H1 (cell line): ENCODE measurements at regions not wholly inside any gene's neighbourhood (a gene's known extent, or its start where the extent isn't known, plus 50 kb on each side); places are given as distances from the start of the nearest gene placed in this dataset.

Source experiments
- CTCF ChIA-PET: fragments of 300-600 bp; sonication (Branson Sonifier 250); formaldehyde crosslinking; loops from one replicate; lab custom pipeline; 2021; ENCODE audit not compliant: partially characterized antibody; lab: Charles Lee
- POLR2A ChIA-PET: fragments of 300-600 bp; sonication (Branson Sonifier 250); formaldehyde crosslinking; loops from one replicate; lab custom pipeline; 2021; ENCODE audit warnings: inconsistent platforms; ENCODE audit not compliant: partially characterized antibody; lab: Charles Lee
- DNase-seq, 2 experiments: peaks; one replicate each; pipeline versions ENCODE4 v3.0.0 to v3.0.0-alpha.2; 2010 to 2022; ENCODE audit warnings: low spot score in 2 of 2, low read depth in 1 of 2, mixed read lengths in 1 of 2
- FAIRE-seq: peaks from 2 replicates; lab custom pipeline; 2011; peaks lifted over from hg19 to GRCh38; lab: Jason Lieb, UNC
- H2AFZ ChIP-seq: 2 replicates; pipeline ENCODE4 v1.8.1; 2012; ENCODE audit warnings: low read length, inconsistent platforms
- H2AK5ac ChIP-seq: 2 replicates; pipeline ENCODE4 v1.6.1; 2013; ENCODE audit warnings: low read depth, low read length
- H2BK120ac ChIP-seq: replicated peaks from 2 replicates; pipeline ENCODE3; 2013; ENCODE audit warnings: low read depth, low read length, inconsistent platforms
- H2BK12ac ChIP-seq: 2 replicates; pipeline ENCODE4 v1.6.1; 2013; ENCODE audit warnings: low read depth, low read length
- H2BK15ac ChIP-seq: 2 replicates; pipeline ENCODE4 v1.6.1; 2013; ENCODE audit warnings: low read length
- H2BK20ac ChIP-seq: 2 replicates; pipeline ENCODE4 v1.6.1; 2013; ENCODE audit warnings: low read length
- H2BK5ac ChIP-seq: 2 replicates; pipeline ENCODE4 v1.6.1; 2013; ENCODE audit warnings: low read depth, low read length
- H3K14ac ChIP-seq: 2 replicates; pipeline ENCODE4 v1.6.1; 2013; ENCODE audit warnings: inconsistent platforms; ENCODE audit not compliant: insufficient read length
- H3K18ac ChIP-seq: 2 replicates; pipeline ENCODE4 v1.6.1; 2013; ENCODE audit warnings: low read length; ENCODE audit errors: extremely low read depth
- H3K23ac ChIP-seq: 2 replicates; pipeline ENCODE4 v1.6.1; 2013; ENCODE audit warnings: inconsistent platforms; ENCODE audit not compliant: insufficient read length
- H3K23me2 ChIP-seq: 2 replicates; pipeline ENCODE4 v1.6.1; 2013; ENCODE audit warnings: low read depth, low read length
- H3K27ac ChIP-seq: 2 replicates; pipeline ENCODE4 v1.6.1; 2011; ENCODE audit warnings: low read depth, low read length, inconsistent platforms
- H3K27me3 ChIP-seq, 4 experiments: replicated peaks in 1 of 4; 1 replicate in 1 of 4; 2 replicates in 3 of 4; pipeline versions ENCODE4 v1.6.1 to v1.8.1; 2011 to 2013; ENCODE audit warnings: low read length in 3 of 4, mild to moderate bottlenecking in 3 of 4, inconsistent platforms in 2 of 4, mixed read lengths in 2 of 4, moderate library complexity in 1 of 4; ENCODE audit not compliant: control insufficient read depth in 3 of 4, insufficient read depth in 3 of 4; ENCODE audit errors: extremely low read depth in 1 of 4
- H3K36me3 ChIP-seq, 4 experiments: 2 replicates each; pipeline versions ENCODE4 v1.6.1 to v1.8.1; 2011 to 2013; ENCODE audit warnings: mild to moderate bottlenecking in 4 of 4, low read length in 3 of 4, moderate library complexity in 2 of 4, control low read depth in 1 of 4, inconsistent platforms in 1 of 4; ENCODE audit not compliant: insufficient read depth in 4 of 4, control insufficient read depth in 2 of 4
- H3K4ac ChIP-seq: replicated peaks from 2 replicates; pipeline ENCODE3; 2013; ENCODE audit warnings: low read length, low read depth, mixed read lengths, inconsistent platforms; ENCODE audit not compliant: insufficient read length
- H3K4me1 ChIP-seq, 4 experiments: replicated peaks in 1 of 4; 1 replicate in 1 of 4; 2 replicates in 3 of 4; pipeline versions ENCODE4 v1.6.1 to v1.8.1; 2011 to 2013; ENCODE audit warnings: low read length in 3 of 4, inconsistent platforms in 2 of 4, mixed read lengths in 1 of 4; ENCODE audit not compliant: insufficient read depth in 4 of 4, control insufficient read depth in 3 of 4
- H3K4me2 ChIP-seq, 2 experiments: 2 replicates each; pipeline versions ENCODE4 v1.6.1 to v1.8.1; 2011 to 2013; ENCODE audit warnings: low read depth in 2 of 2, low read length in 2 of 2, control low read depth in 1 of 2, inconsistent platforms in 1 of 2, mild to moderate bottlenecking in 1 of 2; ENCODE audit not compliant: insufficient read depth in 1 of 2
- H3K4me3 ChIP-seq, 4 experiments: fragments of 200-600, 300-600 bp in 1 of 4; sonication (generic), shearing (Covaris generic), sonication (Bioruptor Twin) in 1 of 4; 2 replicates each; pipeline versions ENCODE4 v1.5.1 to v1.8.1; 2011 to 2016; ENCODE audit warnings: low read length in 4 of 4, low read depth in 3 of 4, control low read depth in 2 of 4, inconsistent platforms in 2 of 4, mild to moderate bottlenecking in 2 of 4, mixed read lengths in 1 of 4, moderate library complexity in 1 of 4; ENCODE audit not compliant: insufficient read depth in 2 of 4; ENCODE audit errors: extremely low read depth in 1 of 4
- H3K56ac ChIP-seq: replicated peaks from 2 replicates; pipeline ENCODE3; 2013; ENCODE audit warnings: low read depth, mild to moderate bottlenecking, mixed read lengths, low read length, inconsistent platforms; ENCODE audit not compliant: insufficient read length
- H3K79me1 ChIP-seq: 2 replicates; pipeline ENCODE4 v1.6.1; 2013; ENCODE audit warnings: low read depth, low read length, control low read depth
- H3K79me2 ChIP-seq, 2 experiments: 2 replicates each; pipeline versions ENCODE4 v1.6.1 to v1.8.1; 2012 to 2013; ENCODE audit warnings: low read length in 2 of 2, mild to moderate bottlenecking in 2 of 2, inconsistent platforms in 1 of 2; ENCODE audit not compliant: insufficient read depth in 2 of 2, control insufficient read depth in 1 of 2
- H3K9ac ChIP-seq, 4 experiments: replicated peaks in 1 of 4; 1 replicate in 1 of 4; 2 replicates in 3 of 4; pipeline versions ENCODE4 v1.6.1 to v1.8.1; 2011 to 2013; ENCODE audit warnings: low read depth in 3 of 4, low read length in 3 of 4, control low read depth in 2 of 4, mild to moderate bottlenecking in 2 of 4, moderate library complexity in 2 of 4, inconsistent platforms in 1 of 4; ENCODE audit errors: extremely low read depth in 1 of 4
- H3K9me3 ChIP-seq, 2 experiments: 2 replicates each; pipeline versions ENCODE4 v1.6.1 to v1.8.1; 2012 to 2013; ENCODE audit warnings: mild to moderate bottlenecking in 2 of 2, moderate library complexity in 2 of 2, control low read depth in 1 of 2, inconsistent platforms in 1 of 2, low read depth in 1 of 2, low read length in 1 of 2, mixed read lengths in 1 of 2; ENCODE audit not compliant: insufficient read depth in 2 of 2
- H4K20me1 ChIP-seq, 2 experiments: replicated peaks in 1 of 2; 2 replicates each; pipeline versions ENCODE3 to v1.8.1; 2011 to 2013; ENCODE audit warnings: inconsistent platforms in 2 of 2, low read length in 2 of 2, mild to moderate bottlenecking in 1 of 2; ENCODE audit not compliant: insufficient read depth in 2 of 2, control insufficient read depth in 1 of 2
- H4K5ac ChIP-seq: 2 replicates; pipeline ENCODE4 v1.6.1; 2013; ENCODE audit warnings: low read length, low read depth, mixed read lengths, inconsistent platforms; ENCODE audit not compliant: insufficient read length
- H4K8ac ChIP-seq: 2 replicates; pipeline ENCODE4 v1.8.0; 2013; ENCODE audit warnings: mild to moderate bottlenecking, moderate library complexity, low read length, inconsistent platforms; ENCODE audit not compliant: insufficient read depth; ENCODE audit errors: extremely low read depth
- H4K91ac ChIP-seq: replicated peaks from 2 replicates; pipeline ENCODE3; 2013; ENCODE audit warnings: low read length, mixed read lengths, inconsistent platforms; ENCODE audit not compliant: insufficient read length
- ASH2L ChIP-seq: fragments of 200-600, 300-600 bp; sonication (generic); IDR thresholded peaks from one replicate; pipeline ENCODE4 v1.7.1; 2017; ENCODE audit warnings: low read length
- CHD2 ChIP-seq: IDR thresholded peaks from 2 replicates; pipeline ENCODE4 v1.6.1; 2012; ENCODE audit warnings: low read length, improper control_type of control experiment
- KDM4A ChIP-seq: IDR thresholded peaks from one replicate; pipeline ENCODE4 v1.7.1; 2012; ENCODE audit warnings: low read depth, mild to moderate bottlenecking, moderate library complexity, low read length, inconsistent platforms; ENCODE audit not compliant: severe bottlenecking
- NRF1 ChIP-seq: IDR thresholded peaks from 2 replicates; pipeline ENCODE4 v1.6.1; 2011; ENCODE audit warnings: mild to moderate bottlenecking, low read depth, low read length, improper control_type of control experiment
- PHF8 ChIP-seq: fragments of 200-600 bp; sonication (generic); conservative IDR thresholded peaks from 2 replicates; pipeline ENCODE4 v1.7.1; 2012; ENCODE audit warnings: low read depth, mild to moderate bottlenecking, inconsistent platforms, low read length, moderate library complexity
- POU5F1 ChIP-seq: IDR thresholded peaks from 2 replicates; pipeline ENCODE4 v1.6.1; 2011; ENCODE audit warnings: low read depth, mild to moderate bottlenecking, low read length, moderate library complexity
- RAD21 ChIP-seq, 2 experiments: IDR thresholded peaks in 1 of 2; conservative IDR thresholded peaks in 1 of 2; 2 replicates each; pipeline ENCODE4 v1.6.1; 2011; ENCODE audit warnings: low read depth in 2 of 2, low read length in 2 of 2, improper control_type of control experiment in 1 of 2, inconsistent platforms in 1 of 2, mild to moderate bottlenecking in 1 of 2, moderate library complexity in 1 of 2
- RBBP5 ChIP-seq: IDR thresholded peaks from 2 replicates; pipeline ENCODE4 v1.7.1; 2012; ENCODE audit warnings: low read depth, mild to moderate bottlenecking, inconsistent platforms, low read length, moderate library complexity, borderline replicate concordance
- RNF2 ChIP-seq: fragments of 200-900, 300-1000 bp; sonication (generic); IDR thresholded peaks from 2 replicates; pipeline ENCODE4 v1.7.1; 2016; ENCODE audit warnings: borderline replicate concordance, low read depth, mild to moderate bottlenecking, antibody characterized with exemption, low read length; ENCODE audit not compliant: poor library complexity, severe bottlenecking; ENCODE audit errors: missing control alignments
- SIN3A ChIP-seq, 2 experiments: IDR thresholded peaks in 1 of 2; conservative IDR thresholded peaks in 1 of 2; 2 replicates each; pipeline ENCODE4 v1.6.1; 2011 to 2012; ENCODE audit warnings: low read length in 2 of 2, improper control_type of control experiment in 1 of 2, low read depth in 1 of 2, mild to moderate bottlenecking in 1 of 2
- SP1 ChIP-seq: IDR thresholded peaks from 2 replicates; pipeline ENCODE4 v1.6.1; 2011; ENCODE audit warnings: low read depth, low read length
- TCF12 ChIP-seq: IDR thresholded peaks from 2 replicates; pipeline ENCODE4 v1.6.1; 2011; ENCODE audit warnings: low read depth, mild to moderate bottlenecking, low read length
- WGBS, 2 experiments: shearing (Covaris generic) in 1 of 2; methylation state at CpG; one replicate each; pipeline versions ENCODE4 v1.1.6 to v1.1.7; 2013 to 2015; ENCODE audit warnings: low lambda C conversion rate in 2 of 2, mixed read lengths in 2 of 2, inconsistent platforms in 1 of 2, low coverage in 1 of 2, missing lambda C conversion rate in 1 of 2; ENCODE audit not compliant: insufficient replicate concordance in 2 of 2, insufficient coverage in 1 of 2, insufficient read length in 1 of 2; ENCODE audit errors: extremely low coverage in 1 of 2, missing lambda C conversion rate in 1 of 2; 5-methylcytosine and 5-hydroxymethylcytosine counted together

DNA sequence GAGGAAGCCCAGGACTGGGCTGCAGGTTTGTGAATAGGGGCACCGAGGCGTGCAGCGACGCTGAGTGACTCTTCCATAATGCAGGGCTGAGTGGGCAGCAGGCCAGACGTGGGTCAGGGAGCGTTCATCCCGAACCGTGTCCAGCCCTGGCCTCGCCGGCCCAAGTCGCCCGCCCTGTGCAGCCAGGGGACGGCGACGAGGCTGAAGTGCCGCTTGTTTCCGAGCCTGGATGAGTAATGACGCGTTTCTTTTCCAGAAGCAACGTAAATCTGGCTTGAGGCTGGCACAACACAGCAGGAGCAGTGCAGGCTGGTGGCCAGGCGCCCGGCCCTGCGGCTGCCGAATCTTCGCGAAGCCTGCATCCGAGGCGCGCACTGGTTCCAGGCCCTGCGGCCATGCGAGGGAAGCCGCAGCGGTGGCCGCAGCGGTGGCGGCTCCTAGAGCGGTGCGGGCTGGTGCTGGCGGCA lies 74.0 kb upstream of the SEC61G start:
- Histone ChIP-seq H4K8ac (peak overlapping the region; percentile 88), H4K20me1 (no peaks in the 10 kb centered on the region)
- no peak for TF ChIP-seq KDM4A
- TF ChIP-seq ASH2L, result no peak
- no peak for TF ChIP-seq NRF1
- TF ChIP-seq POU5F1, result no peak
- no peak for TF ChIP-seq TCF12
- TF ChIP-seq CHD2, result no peak
- TF ChIP-seq RNF2, result no peak
- TF ChIP-seq RAD21 (IDR thresholded peaks at IDR 0.05 in 1 of 2, conservative IDR thresholded peaks at IDR 0.05 in 1 of 2; ENCODE audit: low read depth in 2 of 2, low read length in 2 of 2), result no peak
- no peak for TF ChIP-seq RBBP5
- TF ChIP-seq SP1, result no peak
- no peak for TF ChIP-seq PHF8
- no peak for TF ChIP-seq SIN3A (conservative IDR thresholded peaks at IDR 0.05 in 1 of 2, IDR thresholded peaks at IDR 0.05 in 1 of 2; ENCODE audit: low read depth in 1 of 2, low read length in 2 of 2)

More for the DNA sequence above, 74.0 kb upstream of the SEC61G start:
- Histone ChIP-seq H3K14ac (no peak overlapping the region), H3K4me2 (no peak overlapping the region), H3K23me2 (no peaks in the 10 kb centered on the region), H3K4me1 (no peaks in the 10 kb centered on the region), H2BK20ac (no peak overlapping the region), H3K9ac (no peak overlapping the region), H3K4me3 (no peak overlapping the region), H3K4ac (no peak overlapping the region), H2BK12ac (no peak overlapping the region), H2AFZ (0 out of 2 replicates have a peak overlapping the region, but pooled peaks have one; percentile 72), H3K18ac (no peak overlapping the region), H3K9me3 (0 out of 4 replicates have a peak, but pooled peaks cover 0 to 3% of the 10 kb centered on the region in 2 experiments), H4K5ac (no peak overlapping the region), H3K27me3 (no peaks in the 10 kb centered on the region), H4K91ac (no peak overlapping the region), H2BK15ac (no peak overlapping the region), H2AK5ac (no peak overlapping the region), H2BK120ac (no peak overlapping the region), H3K27ac (no peak overlapping the region), H3K79me2 (no peaks in the 10 kb centered on the region), H3K36me3 (no peaks in the 10 kb centered on the region), H3K23ac (no peak overlapping the region), H2BK5ac (no peak overlapping the region), H3K56ac (no peak overlapping the region), H3K79me1 (no peaks in the 10 kb centered on the region)
- WGBS, 2 experiments, result 97% methylated on average over 34 of the region's 39 CpGs; no CpG with 5 or more reads in 1 of the 2 experiments
- no peak for FAIRE-seq
- ChIA-PET CTCF (interaction anchor here (1.2 to 1.4 kb wide), 3 partner anchors 42 to 422 kb away, joined by 3 to 4 read pairs (median 4); no protein-coding TSS in a partner anchor), POLR2A (no interaction called here)
- no peak for DNase-seq
